Activated CD4-positive, alpha-beta T cell treated with anti-CD3 and anti-CD28 coated beads for 48 hours (primary cell): ENCODE measurements at regions not wholly inside any gene's neighbourhood (a gene's known extent, or its start where the extent isn't known, plus 50 kb on each side); places are given as distances from the start of the nearest gene placed in this dataset.
"Not testable (repeated sequence)": the region's sequence is repeated elsewhere in the genome, so short reads cannot be mapped to it uniquely, and the experiment has no call there.

Experiments
- DNase-seq: peaks from one replicate; pipeline ENCODE4 v3.0.0-alpha.2; 2020

GRCh38 chr6:104500265-104500664 lies 359.5 kb downstream of the HACE1 start:
- no peak for DNase-seq

GRCh38 chr6:104486035-104486434 lies 373.7 kb downstream of the HACE1 start:
- no peak for DNase-seq

GRCh38 chr6:104484626-104485025 lies 375.1 kb downstream of the HACE1 start:
- DNase-seq: no peak

GRCh38 chr6:104484191-104484590 lies 375.5 kb downstream of the HACE1 start:
- DNase-seq: no peak

- DNase-seq: no peak
Measured at GRCh38 chr6:104483225-104483834, 376.4 kb downstream of the HACE1 start.

GRCh38 chr6:104477569-104477968 lies 382.1 kb downstream of the HACE1 start:
- DNase-seq: no peak

- DNase-seq: no peak
Measured at GRCh38 chr6:104473021-104473429, 386.7 kb downstream of the HACE1 start.

- DNase-seq: no peak
Measured at GRCh38 chr6:104472021-104472901, 387.5 kb downstream of the HACE1 start.

GRCh38 chr6:104466306-104466705 lies 393.4 kb downstream of the HACE1 start:
- no peak for DNase-seq

- DNase-seq: no peak
Measured at GRCh38 chr6:104462811-104463599, 396.7 kb downstream of the HACE1 start.

- DNase-seq: no peak
Measured at GRCh38 chr6:104460738-104461483, 398.8 kb downstream of the HACE1 start.

- DNase-seq: no peak
Measured at GRCh38 chr6:104459543-104459942, 400.2 kb downstream of the HACE1 start.

- no peak for DNase-seq
Measured at GRCh38 chr6:104449918-104450317, 409.8 kb downstream of the HACE1 start.

- DNase-seq: not testable (repeated sequence)
Measured at GRCh38 chr6:104446101-104447080, 413.3 kb downstream of the HACE1 start.

GRCh38 chr6:104434519-104434918 lies 425.2 kb downstream of the HACE1 start:
- no peak for DNase-seq

- DNase-seq: no peak
Measured at GRCh38 chr6:104431096-104431495, 428.6 kb downstream of the HACE1 start.

- DNase-seq: no peak
Measured at GRCh38 chr6:104428184-104428583, 431.5 kb downstream of the HACE1 start.

GRCh38 chr6:104423691-104424090 lies 436.0 kb downstream of the HACE1 start:
- no peak for DNase-seq

- no peak for DNase-seq
Measured at GRCh38 chr6:104421650-104422049, 438.1 kb downstream of the HACE1 start.

- DNase-seq: no peak
Measured at GRCh38 chr6:104418839-104419238, 440.9 kb downstream of the HACE1 start.

- DNase-seq: no peak
Measured at GRCh38 chr6:104418125-104418524, 441.6 kb downstream of the HACE1 start.

- no peak for DNase-seq
Measured at GRCh38 chr6:104414723-104415122, 445.0 kb downstream of the HACE1 start.
